HG03045 (cell line): ENCODE measurements at regions not wholly inside any gene's neighbourhood (a gene's known extent, or its start where the extent isn't known, plus 50 kb on each side); places are given as distances from the start of the nearest gene placed in this dataset.
"Not testable (repeated sequence)": the region's sequence is repeated elsewhere in the genome, so short reads cannot be mapped to it uniquely, and the experiment has no call there.

Source experiments
- ATAC-seq: cut with Tn5 transposase; IDR thresholded peaks from one replicate; pipeline ENCODE4 v1.9.1; 2021; ENCODE audit warnings: mild to moderate bottlenecking, moderate library complexity; ENCODE audit not compliant: unreplicated experiment

DNA sequence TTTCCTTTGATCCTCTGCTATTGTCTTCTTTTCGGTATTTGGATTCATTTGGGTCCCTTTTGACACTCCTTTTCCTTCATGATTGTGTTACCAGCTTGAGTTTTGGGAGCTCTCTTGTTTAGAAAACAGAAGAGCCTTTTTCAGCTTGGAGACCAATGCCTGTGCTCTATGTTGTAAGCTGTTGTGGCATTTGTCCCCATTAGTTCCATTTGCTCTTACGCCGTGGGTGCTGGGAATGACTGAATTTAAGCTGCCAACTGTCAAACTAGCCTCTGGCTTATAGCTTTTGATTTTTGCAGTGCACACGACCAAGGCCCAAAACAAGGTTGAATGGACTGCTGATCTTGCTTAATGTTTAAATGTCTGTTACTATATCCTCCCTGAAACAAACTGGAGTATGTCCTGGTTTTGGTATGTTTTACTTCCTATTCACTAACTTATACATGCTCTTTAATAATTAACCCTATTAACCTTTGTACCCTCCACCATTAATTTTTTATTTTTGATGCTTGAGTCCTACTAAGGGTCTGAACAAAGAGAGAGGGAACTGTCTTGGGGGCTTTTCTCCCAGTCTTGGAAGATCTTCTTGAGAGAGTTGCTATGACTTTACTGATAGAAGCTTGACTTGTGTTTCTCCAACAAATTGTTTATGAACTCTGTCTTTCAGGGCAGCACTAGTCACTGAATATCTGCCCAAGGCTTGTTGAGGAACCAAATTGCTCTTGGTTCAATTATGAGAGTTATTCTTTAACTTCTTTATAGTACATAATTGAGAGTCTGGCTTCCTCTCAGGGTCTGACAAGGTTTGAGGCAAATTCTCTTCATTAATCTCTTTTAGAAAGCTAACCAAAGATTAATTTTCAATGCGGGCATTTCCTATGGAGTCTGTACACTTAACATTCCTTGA, 100.3 kb upstream of the SIRPG start:
- ATAC-seq, result no peak

DNA sequence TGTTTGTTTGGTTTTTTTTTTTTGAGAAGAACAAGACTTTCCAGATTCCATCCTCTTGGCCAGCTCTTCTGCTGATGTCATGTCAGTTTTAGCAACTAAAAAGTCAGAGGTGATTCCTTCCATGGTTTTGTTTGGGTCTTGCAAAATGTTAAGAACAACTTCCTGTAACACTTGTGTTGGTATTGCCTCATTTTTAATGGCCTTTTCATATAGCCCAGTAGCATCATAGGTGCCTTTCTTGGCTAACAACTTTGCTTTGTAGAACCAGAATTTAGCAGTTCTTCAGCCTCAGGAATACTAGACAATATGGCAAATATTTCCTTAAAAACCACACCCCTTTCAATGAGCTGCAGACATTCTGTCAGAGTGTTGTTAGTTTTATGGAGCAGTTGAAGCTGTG, 99.5 kb upstream of the SIRPG start:
- no peak for ATAC-seq

DNA sequence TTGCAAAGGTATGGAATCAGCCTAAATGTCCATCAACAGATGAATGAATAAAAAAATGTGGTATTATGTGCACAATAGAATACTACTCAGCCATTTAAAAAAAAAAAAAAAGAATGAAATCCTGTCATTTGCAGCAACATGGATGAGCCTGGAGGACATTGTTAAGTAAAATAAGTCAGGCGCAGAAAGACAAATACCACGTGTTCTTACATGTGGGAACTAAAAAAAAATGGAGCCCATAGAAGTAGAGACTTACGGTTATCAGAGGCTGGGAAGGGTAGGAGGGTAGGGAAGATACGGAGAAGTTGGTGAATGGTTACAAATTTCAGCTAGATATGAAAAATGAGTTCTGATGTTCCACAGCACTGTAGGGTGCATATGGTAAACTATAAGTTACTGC, 97.2 kb upstream of the SIRPG start:
- ATAC-seq, result no peak

DNA sequence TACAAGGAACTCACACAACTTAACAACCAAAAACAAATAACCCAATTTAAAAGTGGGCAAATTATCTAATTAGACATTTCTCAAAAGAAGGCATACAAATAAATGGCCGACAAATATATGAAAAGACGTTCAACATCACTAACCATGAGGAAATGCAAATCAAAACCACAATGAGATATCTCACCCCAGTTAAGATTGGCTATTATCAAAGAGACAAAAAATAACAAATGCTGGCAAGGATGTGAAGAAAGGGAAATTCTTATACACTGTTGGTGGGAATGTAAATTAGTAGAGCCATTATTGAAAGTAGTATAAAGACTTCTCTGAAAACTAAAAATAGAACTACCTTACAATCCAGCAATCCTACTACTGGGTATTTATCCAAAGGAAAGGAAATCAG, 96.7 kb upstream of the SIRPG start:
- no peak for ATAC-seq

DNA sequence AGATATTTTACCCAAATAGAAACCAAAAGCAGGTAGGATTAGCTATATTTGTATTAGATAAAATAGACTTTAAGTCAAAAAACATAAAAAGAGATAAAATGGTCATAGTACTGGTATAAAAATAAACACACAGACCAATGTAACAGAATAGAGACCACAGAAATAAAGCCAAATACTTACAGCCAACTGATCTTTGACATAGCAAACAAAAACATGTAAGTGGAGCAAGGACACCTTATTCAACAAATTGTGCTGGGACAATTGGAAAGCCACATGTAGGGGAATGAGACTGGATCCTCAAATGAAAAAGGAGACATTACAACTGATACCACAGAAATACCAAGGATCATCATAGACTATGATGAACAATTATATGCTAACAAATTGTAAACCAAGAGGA, 94.5 kb upstream of the SIRPG start:
- no peak for ATAC-seq

DNA sequence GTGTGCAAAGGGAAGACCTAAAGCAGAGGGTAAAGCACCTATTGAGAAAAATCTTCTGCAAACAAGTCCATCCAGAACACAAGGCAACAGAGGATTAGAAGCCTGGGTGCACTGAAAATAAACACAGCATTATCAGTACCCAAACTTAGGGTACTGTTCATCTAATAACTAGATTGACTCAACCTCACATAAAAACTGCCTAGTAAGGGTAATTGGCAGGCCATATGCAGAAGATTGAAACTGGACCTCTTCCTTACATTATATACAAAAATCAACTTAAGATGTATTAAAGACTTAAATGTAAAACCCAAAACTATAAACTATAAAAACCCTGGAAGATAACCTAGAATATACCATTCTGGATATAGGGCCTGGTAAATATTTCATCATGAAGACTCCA, 91.2 kb upstream of the SIRPG start:
- ATAC-seq, result no peak

DNA sequence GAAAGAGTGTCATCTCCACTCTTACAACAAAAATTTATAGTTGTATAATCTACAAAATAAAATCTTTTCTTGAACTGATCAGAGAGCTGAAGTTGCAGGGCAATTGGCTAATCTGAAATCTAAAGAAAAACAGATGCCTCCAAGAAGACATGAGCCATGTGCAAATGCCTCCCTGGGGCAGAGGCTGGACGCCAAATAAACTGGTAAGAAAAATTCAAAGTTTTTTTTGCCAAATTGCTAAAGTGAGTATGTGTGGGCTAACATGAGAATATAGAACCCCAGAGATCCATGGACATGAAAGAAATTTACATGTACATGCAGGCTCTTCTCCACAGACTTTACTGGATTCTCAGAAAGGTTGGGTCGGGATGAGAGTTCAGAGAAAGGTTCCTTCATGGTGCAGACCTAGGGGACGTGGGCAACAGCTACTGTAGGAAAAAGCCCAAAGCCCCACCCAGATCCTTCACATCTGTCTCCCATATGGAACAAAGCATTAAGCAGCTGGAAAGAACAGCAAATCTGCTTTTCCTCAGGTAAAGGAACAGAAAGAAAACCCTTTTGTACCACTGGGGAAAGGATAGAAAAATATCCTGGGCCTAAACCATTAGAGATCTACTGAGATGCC, 90.5 kb upstream of the SIRPG start:
- no peak for ATAC-seq

DNA sequence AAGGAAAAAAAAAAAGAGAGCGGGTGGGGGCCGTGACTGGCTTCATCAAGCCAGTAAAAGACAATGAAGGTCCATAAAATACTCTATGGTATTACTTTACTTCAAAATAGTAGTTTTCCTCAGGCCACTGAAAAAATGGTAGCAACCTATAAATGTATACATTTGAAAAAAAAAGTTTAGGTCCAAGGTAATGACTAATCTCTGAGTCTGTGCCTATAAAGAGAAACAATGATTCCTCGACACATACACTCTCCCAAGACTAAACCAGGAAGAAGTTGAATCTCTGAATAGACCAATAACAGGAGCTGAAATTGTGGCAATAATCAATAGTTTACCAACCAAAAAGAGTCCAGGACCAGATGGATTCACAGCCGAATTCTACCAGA, 84.5 kb upstream of the SIRPG start:
- ATAC-seq, result not testable (repeated sequence)

DNA sequence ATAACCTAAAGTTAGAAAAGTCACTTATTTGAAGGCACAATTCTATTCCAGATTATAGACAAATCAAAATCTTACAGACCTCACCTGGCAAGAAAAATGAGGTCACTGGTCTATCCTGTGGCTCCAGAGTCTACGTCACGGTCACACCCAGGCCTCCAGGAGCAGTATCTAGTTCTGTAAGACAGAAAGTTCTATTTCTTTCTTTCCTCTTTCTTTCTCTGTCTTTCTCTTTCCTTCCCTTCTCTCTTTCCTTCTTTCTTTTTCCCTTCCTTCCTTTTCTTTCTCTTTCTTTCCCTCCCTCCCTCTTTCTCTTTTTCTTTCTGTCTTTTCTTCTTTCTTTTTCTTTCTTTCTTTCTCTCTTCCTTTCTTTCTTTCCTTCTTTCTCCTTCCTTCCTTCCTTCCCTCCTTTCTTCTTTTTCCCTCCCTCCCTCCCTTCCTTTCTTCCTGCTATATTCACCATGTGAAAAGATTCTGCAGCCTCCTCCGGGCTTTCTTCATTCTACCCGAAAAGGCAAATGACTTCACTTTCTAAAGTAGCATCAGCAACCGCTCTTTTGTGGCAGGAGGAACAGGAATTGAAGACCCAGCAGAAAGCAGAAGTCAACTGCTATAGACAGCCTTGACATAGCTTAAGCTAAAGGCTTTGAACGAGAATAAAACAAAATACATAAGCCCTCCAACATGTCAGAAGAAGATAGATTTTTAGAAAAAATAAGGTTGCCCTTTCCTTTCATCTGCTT, 83.9 kb upstream of the SIRPG start:
- ATAC-seq, result no peak

DNA sequence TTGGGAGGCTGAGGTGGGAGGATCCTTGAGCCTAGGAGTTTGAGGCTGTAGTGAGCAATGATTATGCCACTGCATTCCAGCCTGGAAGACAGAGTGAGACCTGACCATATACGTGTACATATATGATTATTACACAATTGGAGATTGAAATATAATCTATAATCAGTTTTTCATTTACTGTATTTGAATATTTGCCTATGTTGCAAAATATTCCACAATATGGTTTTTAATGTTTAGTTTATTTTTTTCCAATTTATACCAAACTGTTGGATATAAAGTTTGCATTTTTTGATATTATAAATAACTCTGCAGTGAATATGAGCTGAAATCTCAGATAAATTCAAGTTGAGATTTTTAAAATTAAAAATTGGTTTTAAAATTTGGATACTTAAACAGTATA, 79.6 kb upstream of the SIRPG start:
- ATAC-seq, result no peak

DNA sequence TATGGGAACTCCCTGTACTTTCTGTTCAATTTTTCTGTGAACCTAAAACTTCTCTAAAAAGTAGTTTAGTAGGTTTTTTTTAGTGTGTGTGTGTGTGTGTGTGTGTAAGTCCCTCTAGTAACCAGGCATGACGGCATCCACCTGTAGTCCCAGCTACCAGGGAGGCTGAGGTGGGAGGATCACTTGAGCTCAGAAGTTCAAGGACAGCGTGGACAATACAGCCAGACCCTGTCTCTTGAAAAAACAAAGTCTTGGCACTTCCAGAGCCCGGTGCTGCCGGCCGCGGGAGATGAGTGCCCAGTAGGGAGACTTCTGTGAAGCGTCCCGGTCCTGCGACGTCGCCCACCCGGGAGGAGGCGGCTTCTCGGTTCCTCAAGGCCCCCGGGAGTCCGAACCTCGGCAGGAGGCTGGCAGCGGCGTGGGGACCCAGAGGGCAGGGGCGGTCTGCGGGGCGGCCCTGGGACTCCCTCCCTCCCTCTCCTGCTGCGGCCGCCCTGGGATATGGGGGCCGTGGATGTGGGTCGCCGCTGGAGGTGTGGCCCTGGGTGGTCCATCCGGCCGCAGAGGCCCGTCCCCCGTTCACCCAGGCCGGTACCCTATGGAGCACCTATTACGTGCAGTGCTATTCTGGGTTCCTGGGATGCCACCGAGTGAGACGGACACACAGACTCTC, 78.0 kb upstream of the SIRPG start:
- ATAC-seq, result no peak

DNA sequence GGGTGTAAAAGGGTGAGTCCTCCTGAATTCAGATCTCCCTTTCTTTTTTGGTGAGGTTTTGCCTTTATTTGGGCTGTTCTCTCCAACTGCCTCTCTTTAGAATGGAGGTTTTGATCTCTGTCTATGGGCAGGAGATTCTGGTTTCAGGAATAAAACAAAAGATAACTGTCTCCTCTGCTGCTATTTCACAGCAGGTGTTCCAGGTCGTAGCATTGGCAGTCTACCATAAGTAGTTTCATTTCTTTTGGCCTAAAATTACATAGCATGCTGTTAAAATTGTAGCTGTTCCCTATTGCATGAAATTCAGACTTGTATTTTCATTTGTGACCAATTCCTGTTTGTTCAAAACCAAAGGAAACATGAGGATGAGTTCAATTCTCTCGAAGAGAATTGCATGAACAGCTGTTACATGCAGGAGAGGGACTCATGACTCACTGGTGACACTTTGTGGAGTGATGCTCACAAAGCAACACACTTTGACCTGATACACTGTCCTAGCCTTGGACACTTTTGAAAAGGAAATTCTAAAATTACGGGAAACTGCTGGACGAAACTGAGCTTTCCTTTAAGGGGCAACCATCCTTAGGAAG, 76.8 kb upstream of the SIRPG start:
- no peak for ATAC-seq

DNA sequence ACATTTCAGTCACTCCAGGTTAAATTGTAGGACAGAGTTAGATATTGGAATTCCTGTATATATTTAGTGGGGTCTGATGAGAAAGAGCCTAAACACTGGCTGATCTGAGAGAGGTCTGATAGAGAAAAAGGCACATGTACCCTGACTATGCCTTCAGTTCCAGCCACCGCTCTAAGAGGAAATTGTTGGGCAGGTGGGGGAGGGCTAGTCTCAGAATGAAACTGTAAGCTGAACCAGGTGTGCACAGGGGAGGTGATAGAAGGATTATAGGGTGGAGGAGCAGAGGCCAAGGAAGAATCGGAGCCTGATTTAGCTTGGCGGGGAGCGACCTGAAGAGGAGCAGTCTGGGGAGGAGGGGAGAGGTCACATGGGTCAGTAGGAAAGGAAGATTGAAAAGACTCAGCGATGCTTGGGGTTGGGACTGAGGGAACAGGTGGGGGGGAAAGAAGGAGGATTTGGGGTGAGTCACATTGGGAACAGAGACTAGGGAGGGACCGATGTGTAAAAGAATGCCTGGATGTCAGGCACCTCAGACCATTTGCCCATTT, 74.3 kb upstream of the SIRPG start:
- ATAC-seq, result not testable (repeated sequence)

DNA sequence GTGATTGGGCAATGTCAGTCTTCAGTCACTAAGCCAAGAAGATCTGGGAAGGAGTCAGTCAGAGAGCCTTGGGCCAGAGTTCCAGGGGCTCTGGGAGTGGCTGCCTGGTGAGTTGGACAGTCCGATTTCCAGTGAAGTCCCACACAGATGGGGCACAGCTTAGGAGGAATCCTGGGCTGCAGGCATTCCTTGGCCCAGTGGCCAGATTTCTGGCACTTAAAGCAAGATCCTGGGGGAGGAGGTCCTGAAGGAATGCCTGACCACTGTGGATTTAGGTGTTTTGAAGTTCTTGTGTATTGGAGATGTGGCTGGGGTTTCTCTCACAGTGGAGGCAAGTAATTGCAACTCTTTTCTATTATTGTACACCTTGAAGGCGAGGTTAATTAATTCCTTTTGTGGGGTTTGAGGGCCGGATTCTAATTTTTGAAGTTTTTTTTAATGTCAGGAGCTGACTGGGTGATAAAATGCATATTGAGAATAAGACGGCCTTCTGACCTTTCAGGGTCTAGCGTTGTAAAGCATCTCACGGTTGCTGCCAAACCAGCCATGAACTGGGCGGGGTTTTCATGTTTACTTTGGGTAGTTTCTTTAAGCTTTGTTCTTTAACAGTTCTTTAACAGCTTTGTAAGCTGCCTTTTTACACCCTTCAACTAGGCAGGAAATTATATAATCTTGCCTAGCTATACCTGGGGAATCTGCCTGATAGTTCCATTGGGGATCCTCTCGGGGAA, 73.6 kb upstream of the SIRPG start:
- ATAC-seq, result not testable (repeated sequence)

DNA sequence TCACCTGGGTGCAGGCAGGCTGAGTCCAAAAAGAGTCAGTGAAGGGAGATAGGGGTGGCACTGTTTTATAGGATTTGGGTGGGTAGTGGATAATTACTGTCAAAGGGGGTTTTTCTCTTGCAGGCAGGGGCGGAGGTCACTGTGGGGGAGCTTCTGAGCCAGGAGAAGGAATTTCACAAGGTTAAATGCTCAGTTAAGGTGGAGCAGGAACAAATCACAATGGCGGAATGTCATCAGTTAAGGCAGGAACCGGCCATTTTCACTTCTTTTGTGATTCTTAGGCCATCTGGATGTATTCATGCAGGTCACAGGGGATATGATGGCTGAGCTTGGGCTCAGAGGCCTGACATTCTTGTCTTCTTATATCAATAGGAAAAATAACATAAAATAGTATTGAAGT, 69.7 kb upstream of the SIRPG start:
- ATAC-seq, result not testable (repeated sequence)

DNA sequence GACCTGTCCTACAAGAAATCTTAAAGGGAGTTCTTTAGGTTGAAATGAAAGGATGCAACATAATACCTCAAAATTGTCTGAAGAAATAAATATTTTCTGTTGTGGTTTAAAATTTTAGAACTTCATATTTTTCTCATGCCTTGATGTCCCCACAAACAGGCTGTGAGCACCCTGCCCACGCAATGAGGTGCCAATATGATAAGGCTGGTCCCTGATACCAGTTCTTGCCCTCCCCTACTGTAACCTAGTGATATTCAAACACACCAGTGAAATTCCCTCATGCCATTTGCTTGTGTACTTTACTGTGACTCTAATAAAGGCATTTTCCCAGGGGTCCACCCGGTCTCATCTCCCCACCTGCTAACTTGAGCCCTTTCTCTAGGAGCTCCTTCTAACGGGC, 67.3 kb upstream of the SIRPG start:
- ATAC-seq, result no peak

DNA sequence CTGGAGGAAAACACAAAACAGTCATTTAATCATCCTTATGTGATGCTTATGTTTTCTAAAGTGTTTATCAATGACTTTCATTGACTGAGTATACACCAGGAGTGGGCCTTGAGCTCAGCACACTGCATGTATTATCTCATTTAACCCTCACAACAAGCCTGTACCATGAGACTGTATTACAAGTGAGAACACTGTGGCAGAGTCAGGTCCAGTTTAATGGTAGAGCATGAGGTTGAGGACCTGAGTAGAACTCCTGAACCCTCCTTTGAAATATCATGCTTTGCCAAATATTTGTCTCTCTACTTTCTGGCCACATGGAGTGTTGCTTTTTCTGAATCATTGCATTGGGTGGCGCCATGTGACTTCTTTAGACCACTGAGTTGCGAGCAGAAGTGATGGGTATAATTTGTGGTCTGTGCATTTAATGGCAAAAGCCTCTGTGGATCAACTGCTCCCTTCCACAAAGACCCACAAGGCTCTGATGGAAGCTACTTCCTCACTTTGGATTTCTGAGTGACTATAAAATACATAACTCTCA, 65.0 kb upstream of the SIRPG start:
- no peak for ATAC-seq

DNA sequence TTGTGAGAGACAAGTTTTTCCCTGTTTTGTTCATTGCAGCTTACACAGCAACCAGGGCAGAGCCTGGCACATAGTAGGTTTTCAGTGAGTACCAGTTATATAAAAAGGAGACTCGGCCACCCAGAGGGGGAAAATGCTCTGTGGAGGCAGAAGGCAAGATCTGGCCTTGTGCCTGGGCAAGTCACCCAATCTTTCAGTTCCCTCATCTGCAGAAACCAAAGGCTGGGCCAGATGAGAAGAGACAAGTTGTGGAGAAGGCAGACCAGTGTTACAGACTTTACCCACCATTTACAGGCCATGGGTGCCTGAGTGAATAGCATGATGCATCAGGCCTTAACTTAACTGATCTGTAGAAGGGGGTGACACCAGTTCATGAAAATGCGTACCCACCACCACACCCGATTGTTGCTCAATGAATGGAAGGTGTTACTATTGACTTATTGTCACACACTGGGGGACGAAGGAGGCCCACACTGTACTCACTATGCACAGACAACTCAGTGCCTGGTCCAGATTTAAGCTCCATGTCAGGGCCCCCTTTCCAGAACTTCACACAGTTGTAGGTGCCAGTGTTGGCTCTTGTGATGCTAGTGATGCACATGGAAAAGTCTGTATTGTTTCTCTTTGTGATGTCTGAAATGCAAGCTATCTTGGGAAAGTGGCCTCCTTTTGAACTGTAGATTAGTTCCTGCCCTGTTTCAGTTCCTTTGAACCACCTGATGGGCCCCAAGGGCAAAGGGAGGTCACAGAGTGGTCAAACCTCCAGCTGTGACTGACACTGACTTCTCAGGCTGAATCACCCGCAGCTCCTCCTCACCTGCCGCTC, 64.3 kb upstream of the SIRPG start:
- no peak for ATAC-seq
